HG02943 (cell line): ENCODE measurements at regions not wholly inside any gene's neighbourhood (a gene's known extent, or its start where the extent isn't known, plus 50 kb on each side); places are given as distances from the start of the nearest gene placed in this dataset.
"Not testable (repeated sequence)": the region's sequence is repeated elsewhere in the genome, so short reads cannot be mapped to it uniquely, and the experiment has no call there.

Experiments
- ATAC-seq: cut with Tn5 transposase; IDR thresholded peaks from one replicate; pipeline ENCODE4 v1.9.1; 2021; ENCODE audit warnings: mild to moderate bottlenecking, low read depth, moderate library complexity; ENCODE audit not compliant: unreplicated experiment

GRCh38 chr16:29297809-29298177, 108.7 kb downstream of the NPIPB11 start:
- not testable (repeated sequence) for ATAC-seq

DNA sequence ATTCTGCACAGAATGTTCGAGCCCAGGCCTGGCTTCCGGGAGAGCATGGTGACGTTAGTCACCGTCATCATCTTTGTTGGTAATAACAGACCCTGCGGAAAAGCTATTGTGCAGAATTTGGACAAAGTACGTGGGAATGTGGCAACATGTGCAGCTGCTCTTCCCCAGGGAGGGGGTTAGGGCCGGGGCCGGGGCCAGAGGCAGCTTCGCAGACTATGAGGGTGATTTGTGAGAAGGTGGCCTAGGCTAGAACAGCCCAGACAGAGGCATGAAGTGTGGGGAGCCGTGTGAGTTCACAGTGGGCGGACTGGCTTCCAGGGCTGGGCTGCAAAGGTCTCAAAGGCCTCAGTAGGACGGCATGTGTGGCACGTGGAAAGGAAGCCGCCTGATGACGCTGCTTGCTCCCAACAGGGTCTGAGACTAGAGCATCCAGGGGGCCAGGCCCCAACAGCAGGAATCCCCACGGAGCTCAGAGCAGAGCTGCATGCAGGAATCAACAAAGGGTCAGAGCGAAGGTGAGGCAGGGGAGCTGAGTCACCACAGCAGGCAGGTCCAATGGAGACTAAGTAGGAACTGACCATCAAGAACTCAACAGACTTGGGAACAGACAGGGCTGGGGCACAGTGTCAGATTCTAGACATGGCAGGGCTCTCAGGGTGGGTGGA, 109.2 kb downstream of the NPIPB11 start:
- ATAC-seq = not testable (repeated sequence)

DNA sequence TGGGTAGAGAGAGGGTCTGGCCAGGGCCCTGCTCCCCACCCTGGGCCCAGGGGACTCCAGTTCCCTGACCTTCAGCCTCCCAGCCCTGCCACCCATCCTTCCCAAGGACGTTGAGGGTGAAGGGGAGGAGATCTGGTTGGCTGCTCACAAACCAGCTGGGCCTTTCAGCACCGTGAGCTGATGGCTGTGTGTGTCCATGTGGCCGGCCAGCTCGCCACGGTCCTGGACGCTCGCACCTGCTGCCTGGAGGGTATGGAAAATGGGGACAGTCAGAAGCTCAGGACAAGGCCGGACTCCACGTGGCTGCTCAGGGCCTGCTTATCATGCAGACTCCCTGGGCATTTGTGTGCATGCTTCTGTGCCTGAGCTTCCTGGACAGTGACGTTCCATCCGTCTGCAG, 110.3 kb downstream of the NPIPB11 start:
- not testable (repeated sequence) for ATAC-seq

DNA sequence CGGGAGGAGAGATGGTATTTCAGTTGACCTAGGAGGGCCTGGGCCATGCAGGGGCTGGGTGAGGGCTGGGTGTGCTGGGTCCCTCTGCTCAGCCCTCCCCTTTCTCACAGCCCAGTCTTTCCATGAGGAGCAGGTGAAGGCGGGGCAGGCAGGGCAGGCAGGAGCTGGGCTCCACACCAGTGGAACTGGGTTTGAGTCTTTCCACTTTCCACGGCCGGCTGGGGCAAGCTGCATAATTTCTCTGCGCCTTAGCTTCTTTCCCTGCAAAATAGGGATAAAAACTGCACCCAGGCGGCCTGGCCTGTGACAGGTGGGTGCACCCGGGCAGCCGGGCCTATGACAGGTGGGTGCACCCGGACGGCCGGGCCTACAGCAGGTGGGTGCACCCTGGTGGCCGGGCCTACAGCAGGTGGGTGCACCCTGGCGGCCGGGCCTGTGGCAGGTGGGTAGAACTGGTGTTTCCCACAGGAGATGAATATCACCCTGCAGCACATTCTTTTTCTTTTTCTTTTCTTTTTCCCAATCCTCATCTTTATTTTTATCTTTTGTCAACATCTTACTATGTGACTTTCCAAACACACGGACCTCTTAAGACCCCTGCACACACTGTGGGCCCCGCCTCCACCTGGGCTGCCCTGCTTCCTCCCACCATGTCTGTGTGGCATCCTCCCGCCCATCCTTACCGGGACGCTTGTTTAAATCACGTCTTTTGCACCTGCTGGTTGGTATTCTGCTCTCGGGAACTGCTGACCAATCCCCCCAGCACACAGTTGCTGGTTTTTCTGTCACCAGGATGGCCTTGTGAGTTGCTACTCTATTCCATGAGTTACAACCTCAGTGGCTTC, 111.3 kb downstream of the NPIPB11 start:
- not testable (repeated sequence) for ATAC-seq

GRCh38 chr16:29294400-29294933, 112.0 kb downstream of the NPIPB11 start:
- ATAC-seq = not testable (repeated sequence)

DNA sequence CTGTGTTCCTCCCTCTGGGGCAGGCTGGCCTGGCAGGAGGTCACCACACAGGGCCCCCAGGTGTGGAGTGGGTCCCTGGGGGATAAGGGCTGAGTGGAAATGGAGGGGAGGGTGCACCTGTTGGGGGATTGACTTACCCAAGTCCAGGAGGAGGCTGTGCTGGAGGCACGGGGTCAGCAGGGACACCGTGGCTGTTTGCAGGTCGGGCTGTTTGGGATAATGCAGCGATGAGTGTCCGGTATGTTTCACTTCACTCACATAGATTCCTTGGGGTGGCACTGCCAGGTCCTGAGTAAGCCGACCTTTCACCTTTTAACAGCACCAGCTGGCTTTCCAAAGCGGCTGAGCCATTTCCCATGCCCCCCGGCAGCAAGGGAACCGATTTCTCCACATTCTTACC, 113.0 kb downstream of the NPIPB11 start:
- not testable (repeated sequence) for ATAC-seq

DNA sequence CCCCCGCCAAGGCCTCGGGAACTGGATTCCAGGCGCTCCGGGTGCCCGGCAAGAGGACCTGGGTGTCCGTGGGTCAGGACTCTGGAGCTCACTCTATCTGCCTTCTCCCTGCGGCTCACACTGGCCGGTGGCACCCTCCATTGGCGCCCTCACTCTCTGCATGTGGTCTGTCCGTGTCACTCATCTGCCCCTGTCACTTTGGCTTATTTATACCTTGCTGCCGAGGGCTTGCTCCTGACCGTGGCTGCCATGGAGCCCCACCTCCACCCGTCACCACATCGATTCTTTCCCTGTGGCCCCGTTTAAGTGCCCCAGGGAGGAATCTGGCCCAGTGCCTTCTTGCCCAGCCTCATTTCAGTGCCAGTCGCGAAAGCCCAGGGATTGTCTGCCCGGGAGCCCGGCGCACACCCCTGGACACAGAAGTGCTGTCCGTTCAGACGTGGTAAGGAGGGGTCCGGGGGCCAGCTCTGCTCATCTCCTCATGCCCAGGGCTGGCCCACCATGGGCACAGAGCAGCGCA, 113.5 kb downstream of the NPIPB11 start:
- ATAC-seq = not testable (repeated sequence)

DNA sequence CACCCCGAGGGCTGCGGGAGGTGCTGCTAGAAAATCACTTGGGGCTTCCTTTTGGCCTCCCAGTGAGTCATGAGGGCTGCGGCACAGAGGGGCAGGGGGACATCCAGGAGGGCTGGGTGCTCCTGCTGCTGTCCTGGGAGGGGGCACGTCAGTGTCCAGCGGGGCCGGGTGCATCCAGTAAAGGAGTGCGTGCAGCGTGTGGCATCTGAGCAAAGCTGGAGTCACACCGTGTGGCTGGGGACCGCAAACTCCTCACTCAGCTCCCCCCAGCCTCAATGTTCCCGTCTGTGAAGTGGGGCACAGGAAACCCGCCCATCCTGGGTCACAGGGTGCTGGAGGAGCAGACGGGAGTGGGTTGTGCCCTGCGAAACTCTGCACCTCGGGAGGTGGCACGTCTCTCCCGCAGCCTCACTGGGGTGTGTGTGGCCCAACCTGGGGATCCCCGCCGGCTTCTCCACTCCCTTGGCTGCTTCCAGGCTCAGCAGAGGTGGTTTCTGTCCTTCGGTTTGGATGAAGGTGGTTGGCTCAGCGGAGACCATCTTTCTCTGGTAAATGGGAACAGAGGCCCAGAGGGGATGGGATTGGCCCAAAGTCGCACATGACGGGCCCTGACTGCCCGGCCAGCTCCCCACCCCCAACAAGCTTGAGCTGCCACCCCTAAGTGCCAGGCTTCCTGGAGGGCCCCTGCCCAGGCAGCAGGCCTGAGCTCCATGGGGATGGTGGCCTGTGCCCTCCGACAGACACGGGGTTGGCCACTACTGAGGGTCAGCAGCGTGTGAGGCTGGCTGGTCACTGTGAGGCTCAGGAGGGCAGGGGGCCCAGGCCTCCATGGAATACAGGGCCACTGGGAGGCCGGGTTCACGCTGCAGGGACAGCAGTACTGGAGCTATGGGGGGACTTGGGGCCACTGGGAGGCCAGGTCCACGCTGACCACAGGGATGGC, 114.9 kb downstream of the NPIPB11 start:
- ATAC-seq = not testable (repeated sequence)

GRCh38 chr16:29290631-29291247, 115.8 kb downstream of the NPIPB11 start:
- ATAC-seq = no peak

GRCh38 chr16:29289516-29290239, 116.8 kb downstream of the NPIPB11 start:
- ATAC-seq = not testable (repeated sequence)

DNA sequence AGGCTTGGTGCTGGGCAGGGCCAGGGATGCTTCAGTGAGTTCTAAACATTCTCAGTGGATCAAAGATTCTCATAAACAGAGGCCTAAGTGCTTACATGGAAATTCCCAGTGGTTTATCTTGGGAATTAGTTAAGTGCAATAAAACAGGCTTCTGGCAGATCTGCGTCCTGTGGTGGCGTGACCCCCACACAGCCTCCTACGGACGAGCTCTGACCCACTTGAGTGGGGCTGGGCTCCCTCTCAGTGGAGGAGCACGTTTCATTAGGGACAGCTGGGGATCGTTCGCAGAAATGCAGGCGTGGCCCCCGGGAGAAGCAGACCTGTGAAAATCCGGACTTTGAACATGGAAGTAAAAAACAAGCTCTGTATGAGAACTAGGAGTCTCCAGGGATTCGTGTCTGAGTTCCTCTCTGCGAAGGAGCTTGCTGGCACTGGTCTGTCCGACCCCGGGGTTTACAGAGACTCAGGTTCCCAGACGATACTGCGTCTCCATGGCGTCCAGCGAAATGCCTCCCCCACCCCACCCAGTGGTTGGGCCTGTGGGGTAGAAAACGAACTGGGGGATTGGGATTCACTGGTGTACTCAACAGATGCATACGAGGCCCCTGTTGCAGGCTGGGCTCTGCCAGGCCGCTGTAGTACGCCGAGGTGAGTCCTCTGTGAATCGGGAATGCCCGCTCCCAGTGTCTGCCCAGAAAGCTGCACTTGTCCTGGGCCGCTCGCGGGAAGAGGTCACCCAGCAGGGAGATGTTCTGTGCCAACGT, 117.6 kb downstream of the NPIPB11 start:
- not testable (repeated sequence) for ATAC-seq

DNA sequence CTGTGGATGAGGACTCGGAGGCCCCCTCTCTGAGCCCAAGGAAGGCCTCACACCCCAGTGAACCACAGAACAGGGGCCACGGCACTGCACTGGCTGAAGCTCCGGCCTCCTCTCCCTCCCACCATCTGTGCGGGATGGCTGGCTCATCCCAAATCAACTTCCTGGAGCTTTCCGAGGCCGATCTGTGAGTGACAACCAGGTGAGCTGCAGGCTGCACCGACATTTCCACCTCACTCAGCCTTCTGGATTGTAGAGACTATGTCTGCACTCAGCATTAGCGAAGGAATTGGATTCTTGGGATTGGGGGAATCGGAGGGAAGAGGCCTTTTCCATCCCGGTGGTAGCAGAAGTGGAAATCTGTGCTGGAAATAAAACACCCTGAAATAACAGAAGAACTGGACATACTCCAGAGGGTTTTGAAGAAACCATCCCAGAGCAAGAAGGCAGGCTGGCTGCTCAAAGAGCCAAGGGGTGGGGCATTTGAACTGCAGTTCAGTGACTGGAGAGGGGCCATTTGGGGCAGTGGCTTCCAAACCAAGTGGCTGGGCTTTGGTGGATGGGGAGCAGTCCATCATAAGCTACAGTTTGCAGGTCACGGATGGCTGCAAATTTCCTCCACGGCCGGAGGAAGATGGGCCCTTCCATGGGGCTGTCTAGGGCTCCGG, 118.5 kb downstream of the NPIPB11 start:
- ATAC-seq = not testable (repeated sequence)

- ATAC-seq = not testable (repeated sequence)
Measured at GRCh38 chr16:29287246-29287645, 119.3 kb downstream of the NPIPB11 start.

DNA sequence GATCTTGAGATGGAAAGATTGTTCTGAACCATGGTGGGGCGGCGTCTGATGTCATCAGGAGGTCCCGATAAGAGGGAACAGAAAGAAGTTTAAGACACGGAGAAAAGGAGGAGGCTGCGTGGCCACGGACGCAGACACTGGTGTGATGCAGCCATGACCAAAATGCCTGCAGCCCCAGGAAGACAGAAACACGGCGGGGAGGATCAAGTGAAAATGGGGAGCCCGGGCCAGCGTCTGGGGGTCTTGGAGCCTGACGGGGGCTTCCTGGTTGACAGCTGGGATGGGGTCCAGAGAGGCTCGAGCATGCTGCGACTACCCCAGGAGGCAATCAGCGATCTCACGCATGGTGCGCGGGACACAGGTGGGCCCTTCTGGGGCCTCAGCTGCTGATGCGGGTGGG, 119.7 kb downstream of the NPIPB11 start:
- not testable (repeated sequence) for ATAC-seq

DNA sequence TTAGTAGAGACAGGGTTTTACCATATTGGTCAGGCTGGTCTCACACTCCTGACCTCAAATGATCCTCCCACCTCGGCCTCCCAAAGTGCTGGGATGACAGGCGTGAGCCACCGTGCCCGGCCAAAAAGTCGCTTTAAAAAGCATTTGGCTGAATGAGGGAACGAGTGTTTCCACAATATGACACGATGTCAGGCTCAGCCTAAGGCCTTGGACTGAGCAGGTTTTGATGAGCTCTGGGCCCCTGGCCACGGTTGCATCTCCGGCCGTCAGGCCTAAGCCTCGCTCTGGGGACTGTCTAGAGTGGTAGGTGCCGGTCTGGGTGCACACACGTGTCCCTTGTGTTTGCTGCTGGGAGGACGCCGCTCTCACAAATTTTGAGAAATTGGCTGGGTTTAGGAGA, 120.3 kb downstream of the NPIPB11 start:
- ATAC-seq = not testable (repeated sequence)

GRCh38 chr16:29285151-29285885, 121.2 kb downstream of the NPIPB11 start:
- ATAC-seq = not testable (repeated sequence)

- not testable (repeated sequence) for ATAC-seq
Measured at GRCh38 chr16:29284723-29285122, 121.8 kb downstream of the NPIPB11 start.
